HG02642 (cell line): ENCODE measurements at regions not wholly inside any gene's neighbourhood (a gene's known extent, or its start where the extent isn't known, plus 50 kb on each side); places are given as distances from the start of the nearest gene placed in this dataset.

ENCODE experiments used
- ATAC-seq: cut with Tn5 transposase; IDR thresholded peaks from one replicate; pipeline ENCODE4 v1.9.1; 2021; ENCODE audit warnings: mild to moderate bottlenecking; ENCODE audit not compliant: unreplicated experiment, poor library complexity

DNA sequence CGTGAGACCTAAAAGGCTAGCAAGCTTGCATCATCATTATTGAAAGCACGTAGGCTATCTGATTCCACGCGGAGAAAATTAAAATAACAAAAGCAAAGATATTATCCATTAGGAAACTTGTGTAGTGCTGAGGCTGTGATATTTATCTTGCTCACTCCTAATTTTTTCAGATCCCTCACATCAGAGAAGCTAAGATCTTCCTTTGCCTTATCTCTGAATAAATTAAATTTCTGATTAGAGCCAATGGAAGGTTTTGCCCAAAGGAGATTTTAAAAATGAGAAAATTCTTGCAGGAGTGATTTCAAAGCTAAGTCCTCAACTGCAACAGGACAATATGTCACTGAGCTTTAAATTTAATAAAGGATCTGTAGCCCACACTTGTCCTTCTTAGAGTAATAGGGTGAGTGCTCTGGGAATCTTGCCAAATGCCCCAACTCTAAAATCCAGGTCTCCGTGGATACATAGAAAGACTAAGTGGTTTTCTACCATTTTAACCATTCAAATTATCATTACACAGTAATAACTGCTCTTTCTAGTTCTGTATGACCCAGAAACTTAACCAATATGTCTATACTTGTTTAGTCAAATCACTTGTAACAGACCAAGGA lies 295.0 kb downstream of the CAAP1 start:
- ATAC-seq, result no peak

DNA sequence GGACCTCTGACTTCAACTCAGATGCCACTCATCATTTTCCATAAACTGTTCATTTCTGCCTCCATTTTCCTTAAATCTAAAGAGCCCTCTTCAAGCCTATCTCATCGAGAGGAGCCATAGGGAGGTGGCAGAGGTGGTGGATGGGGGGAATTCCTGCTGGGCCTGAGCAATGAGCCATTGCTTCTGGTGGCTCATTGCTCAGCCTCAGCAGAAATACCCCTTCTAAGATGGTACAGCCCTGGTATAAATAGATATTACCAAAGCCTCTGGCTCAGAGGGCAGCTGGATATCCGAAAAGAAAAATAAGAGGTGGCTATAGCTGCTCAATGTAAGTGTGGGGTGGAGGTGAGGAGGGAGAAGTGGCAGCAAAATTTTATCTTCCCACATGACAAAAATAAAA lies 313.5 kb downstream of the CAAP1 start:
- ATAC-seq, result no peak

DNA sequence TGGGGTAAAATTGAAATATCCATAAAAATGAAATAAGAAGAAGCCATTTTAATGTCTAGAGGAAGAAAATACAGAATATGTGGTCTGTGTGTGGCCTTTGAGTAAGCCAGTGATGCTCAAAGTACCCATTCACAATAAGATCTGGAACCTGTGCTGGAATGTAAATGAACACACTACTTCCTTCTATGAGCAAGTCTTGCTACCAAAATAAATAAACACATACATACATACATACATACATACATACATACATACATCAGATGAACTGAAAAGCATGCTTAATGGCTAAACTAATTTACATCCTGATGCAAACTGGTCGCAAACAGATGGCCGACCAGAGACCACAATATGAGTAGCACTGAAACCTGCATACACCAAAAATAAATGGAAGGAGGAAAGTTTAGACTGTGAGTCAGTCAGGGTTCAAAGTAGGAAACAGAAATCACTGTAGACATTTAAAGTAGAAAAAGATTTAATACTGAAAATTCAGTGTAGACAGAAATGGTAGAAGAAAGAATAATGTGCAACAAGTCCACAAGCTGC lies 317.6 kb downstream of the CAAP1 start:
- no peak for ATAC-seq

DNA sequence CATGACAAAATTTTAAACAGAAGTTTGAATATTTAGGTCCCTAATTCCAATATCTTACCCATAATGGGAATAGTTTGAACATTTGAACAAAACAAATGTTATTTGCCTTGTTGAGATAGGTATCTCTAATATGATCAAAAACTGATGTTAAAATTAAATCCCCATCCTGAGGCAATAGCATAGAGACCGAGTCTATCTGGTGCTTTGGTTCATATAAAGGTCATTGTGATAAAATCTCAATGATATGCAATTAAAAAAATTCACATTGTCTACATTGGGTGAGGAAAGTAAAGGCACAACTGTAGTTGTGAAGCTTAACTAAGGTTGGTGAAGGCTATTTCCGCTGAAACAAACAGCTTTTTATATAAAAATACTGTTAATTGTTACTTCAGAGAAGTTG lies 318.3 kb downstream of the CAAP1 start:
- ATAC-seq, result no peak

DNA sequence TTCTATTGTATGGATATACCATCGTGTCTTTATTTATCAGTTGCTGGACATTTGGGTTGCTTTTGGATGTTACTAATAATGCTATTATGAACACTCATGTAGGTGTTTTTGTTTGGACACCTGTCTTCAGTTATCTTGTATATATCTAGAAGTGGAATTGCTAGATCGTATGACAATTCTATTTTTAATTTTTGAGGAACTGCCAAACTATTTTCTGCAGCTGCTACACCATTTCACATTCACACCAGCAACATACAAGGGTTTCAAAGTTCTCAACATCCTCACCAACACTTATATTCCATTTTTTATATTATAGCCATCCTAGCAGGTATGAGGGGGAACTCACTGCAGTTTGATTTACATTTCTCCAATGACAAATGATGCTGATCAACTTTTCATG lies 324.6 kb downstream of the CAAP1 start:
- no peak for ATAC-seq

DNA sequence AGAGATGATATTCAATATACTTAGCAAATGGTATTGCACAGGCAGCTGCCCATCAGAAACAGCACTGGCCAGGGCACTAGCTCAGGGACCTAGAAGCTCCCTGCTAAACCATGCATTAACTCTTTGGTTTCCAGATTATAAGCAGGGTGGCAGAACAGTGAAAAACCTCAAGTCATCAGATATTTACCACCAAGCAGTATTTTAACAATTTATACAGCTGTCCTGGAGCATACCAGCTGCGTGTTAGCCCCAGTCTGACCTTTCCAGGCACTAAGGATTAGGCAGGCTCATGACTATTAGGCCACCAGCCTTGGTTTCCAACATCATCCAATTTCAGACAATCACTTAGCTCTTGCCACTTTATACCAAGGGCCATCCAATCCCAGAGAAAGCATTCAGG lies 326.5 kb downstream of the CAAP1 start:
- no peak for ATAC-seq

DNA sequence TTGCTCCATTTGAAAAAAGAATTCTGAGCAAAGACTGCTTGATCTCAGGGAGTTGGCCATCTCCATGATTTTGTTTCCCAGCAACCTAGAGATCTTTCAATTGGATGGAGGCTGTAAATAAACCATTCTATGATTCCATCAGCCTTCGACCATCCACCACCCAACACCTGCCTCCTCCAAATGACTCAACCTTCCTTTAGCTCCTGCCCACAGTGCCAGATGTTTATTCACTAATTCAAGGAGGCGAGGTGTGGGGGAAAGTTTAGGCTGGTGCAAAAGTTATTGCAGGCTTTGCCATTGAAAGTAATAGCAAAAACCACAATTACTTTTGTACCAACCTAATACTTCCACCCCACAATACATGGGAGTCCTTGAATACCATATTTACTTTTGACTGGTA lies 327.5 kb downstream of the CAAP1 start:
- no peak for ATAC-seq

DNA sequence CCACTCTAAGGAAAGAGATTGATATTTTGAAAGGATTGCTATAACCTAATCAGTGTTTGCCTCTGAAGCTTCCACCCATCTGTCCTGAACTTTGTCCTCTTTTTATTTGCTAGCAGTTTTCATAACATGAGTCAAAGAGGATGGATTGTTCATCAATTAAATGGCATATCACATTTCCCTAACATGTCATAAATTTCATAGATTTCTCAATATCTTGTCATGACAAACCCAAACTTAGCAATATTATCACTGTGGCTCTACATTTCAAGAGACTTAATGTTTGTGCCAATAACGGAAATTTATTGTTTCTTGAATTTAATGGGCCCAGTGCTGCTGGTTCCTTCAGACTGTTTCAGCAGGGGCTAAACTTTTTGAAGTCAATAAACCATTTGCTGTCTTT lies 330.3 kb downstream of the CAAP1 start:
- no peak for ATAC-seq

DNA sequence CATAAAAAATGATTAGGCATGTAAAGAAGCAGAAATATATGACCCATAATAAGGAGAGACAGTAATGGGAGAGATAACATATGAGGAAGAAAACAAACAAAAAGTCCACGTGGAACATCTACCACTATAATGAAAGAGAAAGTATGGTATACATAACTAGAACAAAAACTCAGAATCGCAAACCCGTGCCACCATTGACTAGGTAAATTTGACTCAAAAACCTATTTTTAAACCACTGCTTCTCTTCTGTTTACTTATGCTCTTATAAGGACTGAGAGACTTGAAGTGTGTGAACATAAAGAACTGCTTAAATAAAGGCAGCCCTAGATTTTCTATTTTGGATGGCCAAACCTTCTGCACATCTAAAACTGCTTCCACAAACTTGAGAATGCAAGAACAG lies 330.7 kb downstream of the CAAP1 start:
- ATAC-seq, result no peak

DNA sequence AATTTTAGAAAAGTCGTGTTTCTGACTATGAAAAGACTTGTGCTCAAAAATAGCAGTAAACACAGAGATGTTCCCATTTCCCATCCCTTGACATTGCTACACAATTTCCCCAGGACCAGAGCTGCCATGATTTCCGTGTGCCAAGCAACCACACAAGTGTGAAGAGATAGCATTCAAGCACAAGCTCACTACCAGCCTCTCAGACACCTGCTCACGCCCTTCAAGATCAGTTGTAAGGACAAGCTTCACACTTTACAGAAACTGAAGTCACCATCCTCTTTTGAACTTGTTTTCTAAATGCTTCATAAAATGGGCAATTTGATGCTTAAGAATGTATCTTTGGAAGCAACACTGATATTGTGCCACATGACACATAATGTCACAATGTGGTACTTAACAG lies 333.1 kb downstream of the CAAP1 start:
- ATAC-seq, result no peak

DNA sequence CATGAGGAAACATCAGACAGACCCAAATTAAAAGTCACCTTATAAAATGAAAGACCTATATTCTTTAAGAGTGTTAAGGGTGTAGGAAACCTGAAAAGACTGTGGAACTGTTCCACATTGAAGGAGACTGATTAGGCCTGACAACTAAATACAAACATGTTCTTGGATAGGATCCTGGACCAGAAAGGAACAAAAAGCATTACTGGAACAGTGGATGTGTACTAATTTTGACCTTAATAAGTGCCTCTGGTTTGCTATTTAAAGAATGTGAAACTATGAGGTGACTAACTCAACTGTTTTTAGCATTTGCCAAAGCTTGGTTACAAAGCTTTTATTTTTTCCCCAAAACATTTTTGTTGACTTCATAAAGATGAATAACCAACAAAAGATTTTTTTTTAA lies 340.6 kb downstream of the CAAP1 start:
- ATAC-seq, result no peak

DNA sequence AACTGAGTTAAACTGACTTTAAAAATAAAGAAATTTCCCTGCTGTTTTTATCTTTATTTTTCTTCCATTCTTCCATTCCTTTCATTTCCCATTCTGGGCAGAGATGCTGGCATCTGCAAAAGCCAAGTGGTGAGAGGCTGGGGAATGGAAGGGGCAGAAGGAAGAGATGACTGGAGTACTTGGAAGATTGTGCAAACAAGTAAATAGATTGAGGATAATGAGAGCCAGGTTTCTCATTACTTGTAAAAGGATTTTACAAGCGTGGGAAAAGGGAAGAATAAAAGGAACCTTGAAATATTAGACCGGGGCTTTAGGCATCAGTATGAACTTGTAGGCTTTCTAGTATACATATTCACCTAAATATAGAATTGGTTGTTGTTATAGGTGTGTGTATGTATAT lies 341.2 kb downstream of the CAAP1 start:
- ATAC-seq, result no peak

DNA sequence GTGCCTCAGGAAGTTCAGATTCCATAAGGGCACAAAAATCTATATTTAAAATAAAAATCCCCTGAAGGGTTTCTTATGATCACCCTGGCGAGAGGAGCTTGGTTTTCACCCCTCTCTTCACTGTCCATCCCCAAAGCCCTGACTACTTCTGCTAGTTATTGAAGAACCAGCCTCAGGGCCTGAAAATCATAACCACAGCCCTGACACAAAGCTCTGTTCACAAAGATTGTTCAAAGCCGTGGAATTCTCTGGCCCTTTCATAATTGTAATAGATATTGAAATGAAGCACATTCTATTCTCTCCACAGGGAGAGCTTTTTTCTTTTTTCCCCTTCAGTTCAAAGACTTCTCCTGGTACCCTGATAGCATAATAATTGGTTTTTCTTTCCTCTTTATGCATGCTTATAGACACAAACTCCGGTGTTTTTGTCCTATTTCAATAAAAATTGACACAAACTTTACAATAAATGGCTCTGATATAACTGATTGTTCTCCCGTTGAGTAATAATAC lies 343.8 kb downstream of the CAAP1 start:
- ATAC-seq, result no peak

DNA sequence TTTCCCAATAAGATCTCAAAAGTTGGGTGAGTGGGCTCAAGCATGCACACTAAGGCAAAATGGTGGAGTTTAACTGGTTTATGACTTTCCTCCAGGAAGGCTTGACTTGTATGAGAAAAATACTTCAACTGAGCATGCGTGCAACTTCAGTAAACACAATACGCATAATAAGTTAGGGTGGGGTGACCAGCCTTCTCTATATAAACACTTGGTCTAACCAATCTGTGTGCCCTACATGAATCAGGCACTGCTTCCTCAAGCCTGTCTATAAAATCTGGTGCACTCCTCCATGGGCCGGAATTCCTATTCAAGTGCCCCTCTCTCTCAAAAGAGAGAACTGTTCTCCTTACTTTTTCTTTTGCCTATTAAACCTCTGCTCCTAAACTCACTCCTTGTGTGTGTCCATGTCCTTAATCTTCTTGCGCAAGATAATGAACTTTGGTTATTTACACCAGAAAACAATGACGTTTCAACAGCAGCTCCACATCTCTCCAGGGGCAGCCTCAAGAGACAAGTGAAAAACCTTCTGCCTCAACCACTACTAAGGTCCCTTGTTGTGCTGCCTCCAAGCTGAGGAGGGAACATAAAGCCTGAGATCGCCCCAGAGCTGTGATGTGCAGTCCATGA lies 352.6 kb downstream of the CAAP1 start:
- no peak for ATAC-seq

DNA sequence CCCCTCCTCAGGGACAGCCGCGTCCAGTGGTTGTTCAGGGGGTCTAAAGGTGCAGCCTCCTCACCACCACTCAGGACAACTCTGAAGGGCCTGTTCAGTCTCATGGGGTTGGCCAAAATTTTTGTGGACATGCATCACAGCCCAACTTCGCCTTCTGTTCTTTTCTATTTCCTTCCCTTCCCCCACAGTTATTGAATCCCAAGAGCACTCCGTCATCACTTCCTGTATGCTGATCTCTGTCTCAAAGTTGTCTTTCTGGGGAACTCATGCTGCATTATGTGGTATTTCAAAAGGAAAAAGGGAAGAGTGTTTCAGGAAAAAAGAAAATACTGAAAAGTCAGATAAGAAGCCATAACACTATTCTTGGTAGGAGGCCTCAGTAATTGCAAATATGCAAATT lies 355.4 kb downstream of the CAAP1 start:
- no peak for ATAC-seq

DNA sequence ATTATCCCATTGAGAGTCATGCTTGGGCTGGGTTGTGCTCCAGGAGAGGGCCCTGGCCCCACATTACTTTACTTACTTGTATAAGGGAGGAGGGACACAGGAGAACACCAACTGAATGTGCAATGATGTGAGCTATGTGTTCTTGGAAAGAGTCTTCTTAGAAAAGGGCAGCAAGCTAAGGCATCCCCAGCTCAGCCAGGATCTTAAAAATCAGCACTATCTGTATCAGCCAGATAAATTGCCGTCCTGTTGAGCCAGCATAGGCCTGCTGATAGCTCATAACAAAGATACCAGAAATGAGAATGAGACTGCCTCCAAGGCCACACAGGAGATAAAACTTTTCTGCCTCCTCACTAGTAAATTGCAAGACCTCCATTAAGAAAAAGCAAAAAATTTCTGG lies 357.5 kb downstream of the CAAP1 start:
- ATAC-seq, result no peak

DNA sequence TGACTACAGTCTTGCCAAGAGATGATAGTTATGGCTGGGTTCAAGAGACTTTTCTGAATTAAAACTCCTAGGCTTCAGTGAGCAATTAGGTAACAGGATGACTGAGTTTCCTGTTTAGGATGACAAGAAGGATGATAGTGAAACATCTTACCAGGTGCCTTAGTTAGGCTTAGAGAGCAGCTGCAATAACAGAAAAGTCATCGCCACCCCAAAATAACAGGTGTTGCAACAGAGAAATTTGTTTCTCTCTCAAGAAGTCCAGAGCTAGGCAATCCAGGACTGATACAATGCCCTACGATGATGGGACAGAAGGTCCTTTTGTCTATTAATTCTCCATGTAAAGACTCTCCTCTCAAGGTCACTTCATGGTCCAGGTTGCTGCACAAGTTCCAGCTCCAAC lies 361.8 kb downstream of the CAAP1 start:
- no peak for ATAC-seq

DNA sequence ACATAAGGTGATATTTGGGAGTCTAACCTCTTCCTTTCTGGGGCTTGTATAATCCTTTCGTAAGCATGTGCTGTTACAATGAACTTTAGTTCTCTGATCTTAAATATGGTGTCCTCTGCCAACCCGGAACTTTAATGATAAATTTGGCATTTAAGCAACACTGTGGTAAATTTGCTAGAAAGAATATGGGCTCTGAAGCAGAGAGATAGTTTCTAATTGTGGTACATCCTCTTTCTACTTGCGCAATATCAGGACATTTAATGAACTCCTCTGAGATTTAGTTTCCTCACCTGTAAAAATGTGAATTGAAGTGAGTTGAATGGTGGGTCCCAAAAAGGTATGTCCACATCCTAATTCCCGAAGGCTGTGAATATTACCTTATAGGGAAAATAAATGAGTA lies 364.7 kb downstream of the CAAP1 start:
- no peak for ATAC-seq

DNA sequence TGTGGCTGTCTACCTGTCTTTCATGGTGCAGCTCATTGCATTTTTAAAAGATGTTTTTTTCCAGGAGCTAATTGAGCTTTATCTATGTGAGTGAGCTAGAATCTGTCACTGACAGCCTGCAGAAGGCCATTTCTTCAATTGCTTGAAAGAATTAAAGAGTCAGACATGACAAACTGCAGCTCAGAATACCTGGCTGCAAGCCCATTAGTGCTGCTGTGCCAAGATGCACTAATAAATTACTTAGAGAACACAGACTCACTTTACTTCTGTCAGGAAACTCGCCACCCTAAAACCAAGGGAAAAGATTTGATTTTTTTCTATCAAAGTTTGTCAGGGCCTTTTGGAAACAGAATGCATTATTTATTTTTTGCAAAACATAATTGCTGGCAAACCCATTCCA lies 368.3 kb downstream of the CAAP1 start:
- ATAC-seq, result no peak

DNA sequence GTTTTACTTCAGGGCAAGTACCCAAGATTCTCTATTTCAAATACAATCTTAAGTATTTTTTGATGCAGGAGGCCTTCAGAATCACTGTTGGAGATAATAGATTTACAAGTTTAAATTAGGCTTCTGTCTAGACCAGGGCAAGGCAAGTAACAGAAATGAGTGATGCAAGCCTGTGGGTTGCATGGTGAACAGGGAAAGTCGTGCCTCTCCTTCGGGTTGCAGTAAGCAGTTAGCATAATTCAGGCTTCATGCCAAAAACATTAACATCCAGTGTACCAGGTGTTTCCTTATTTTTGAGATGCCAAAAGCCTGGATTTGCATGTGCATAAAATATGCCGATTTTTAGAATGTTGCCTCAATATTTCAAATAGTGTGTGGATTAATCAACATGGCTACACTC lies 369.0 kb downstream of the CAAP1 start:
- no peak for ATAC-seq

DNA sequence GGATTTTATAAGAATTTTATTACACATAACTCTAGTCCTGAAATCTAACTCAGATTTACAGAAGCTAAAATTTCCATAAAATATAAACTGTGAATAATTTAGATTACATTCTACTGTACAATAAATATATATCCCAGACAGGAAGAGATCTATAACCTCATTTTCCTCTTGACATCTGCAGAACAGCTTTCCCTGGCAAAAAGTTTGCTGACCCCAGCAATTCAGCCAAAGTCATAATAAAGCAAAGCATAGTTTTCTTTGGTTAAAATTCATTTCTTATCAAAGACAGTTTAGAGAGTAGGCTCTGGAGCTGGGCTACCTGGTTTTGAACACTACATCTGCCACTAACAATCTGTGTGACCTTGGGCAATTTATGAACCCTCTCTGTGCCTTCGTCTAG lies 372.5 kb downstream of the CAAP1 start:
- no peak for ATAC-seq

DNA sequence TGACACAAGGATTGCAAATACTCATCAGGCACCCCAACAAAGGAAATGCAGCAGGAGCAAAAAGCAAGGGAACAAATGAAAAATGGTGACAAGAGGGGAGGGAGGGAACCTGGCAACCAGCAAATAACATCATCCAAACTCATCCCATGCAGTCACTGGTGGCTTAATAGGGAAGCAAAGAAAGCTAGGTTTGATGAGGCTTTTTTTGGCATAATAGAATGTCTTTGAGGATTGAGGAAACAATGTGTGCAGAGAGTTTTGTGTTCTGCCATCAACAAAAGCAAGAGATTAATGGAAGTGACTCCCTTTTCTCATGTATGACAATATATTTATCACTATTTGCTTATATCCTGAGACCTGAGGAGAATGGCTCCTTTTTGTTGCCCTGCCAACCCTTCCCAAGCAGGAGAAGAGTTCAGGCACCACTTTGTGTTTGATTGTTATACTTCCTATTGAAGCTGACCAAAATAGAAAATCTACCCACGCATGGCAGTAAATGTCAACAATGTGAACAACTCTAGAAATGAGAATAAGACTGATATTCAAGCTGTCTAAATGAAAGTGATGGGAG lies 375.7 kb downstream of the CAAP1 start:
- ATAC-seq, result no peak
